HCT116 (cell line): ENCODE measurements at regions not wholly inside any gene's neighbourhood (a gene's known extent, or its start where the extent isn't known, plus 50 kb on each side); places are given as distances from the start of the nearest gene placed in this dataset.

ENCODE experiments used
- ATAC-seq: fragments of 200-7000 bp; cut with Tn5 transposase; 2 replicates; pipeline ENCODE4 v1.9.1; 2020; ENCODE audit warnings: mild to moderate bottlenecking, moderate library complexity
- BruUV-seq: library from RNA; stranded (reverse); fragments of 400-500 nt; replicated peaks from 2 replicates; lab custom pipeline; 2021; lab: Mats Ljungman, UMichigan
- CTCF ChIA-PET: fragments of 300-600 bp; sonication (Branson Sonifier 250); formaldehyde crosslinking; loops from one replicate; lab custom pipeline; 2021; ENCODE audit warnings: antibody characterized with exemption; lab: Charles Lee
- POLR2A ChIA-PET: fragments of 300-600, 350-600 bp; sonication (Branson Sonifier 250); formaldehyde crosslinking; loops from one replicate; lab custom pipeline; 2021; ENCODE audit warnings: antibody characterized with exemption; lab: Charles Lee
- RAD21 ChIA-PET, 2 experiments: fragments of 300-600 bp; sonication (Branson Sonifier 250); formaldehyde crosslinking; loops; one replicate each; lab custom pipeline; 2023; ENCODE audit warnings: low total read pairs in 2 of 2; ENCODE audit not compliant: uncharacterized antibody in 2 of 2, unreplicated experiment in 2 of 2, low non-redundant PET in 1 of 2; lab: Charles Lee
- DNase-seq: peaks from one replicate; pipeline ENCODE4 v3.0.0-alpha.2; 2010; ENCODE audit warnings: low read depth, low spot score
- H2AFZ ChIP-seq: fragments of 200-600 bp; shearing (Covaris generic), sonication (generic); 2 replicates; pipeline ENCODE4 v1.6.1; 2017; ENCODE audit warnings: low read depth, mixed run types, mixed read lengths, antibody characterized with exemption, low read length; ENCODE audit not compliant: poor library complexity, severe bottlenecking
- H3K27ac ChIP-seq: 2 replicates; pipeline ENCODE4 v1.5.1; 2012; ENCODE audit warnings: low read depth, low read length
- H3K27me3 ChIP-seq: fragments of 200-600 bp; sonication (generic); 2 replicates; pipeline ENCODE4 v1.6.1; 2016; ENCODE audit warnings: mixed run types, low read length, mixed read lengths; ENCODE audit not compliant: insufficient read depth
- H3K36me3 ChIP-seq, 2 experiments: fragments of 200-500 bp in 1 of 2; fragments of 200-600 bp in 1 of 2; sonication (Bioruptor generic) in 1 of 2; sonication (generic) in 1 of 2; 2 replicates each; pipeline versions ENCODE4 v1.5.1 to v1.6.1; 2014 to 2016; ENCODE audit warnings: low read length in 2 of 2, inconsistent platforms in 1 of 2, mixed read lengths in 1 of 2, mixed run types in 1 of 2; ENCODE audit not compliant: insufficient read depth in 2 of 2, control insufficient read depth in 1 of 2
- H3K4me1 ChIP-seq, 2 experiments: fragments of 200-600 bp in 1 of 2; sonication (generic) in 1 of 2; 2 replicates each; pipeline versions ENCODE4 v1.5.1 to v1.6.1; 2012 to 2017; ENCODE audit warnings: low read length in 2 of 2, inconsistent platforms in 1 of 2, mild to moderate bottlenecking in 1 of 2, mixed read lengths in 1 of 2, mixed run types in 1 of 2, moderate library complexity in 1 of 2; ENCODE audit not compliant: insufficient read depth in 2 of 2, control insufficient read depth in 1 of 2
- H3K4me2 ChIP-seq: fragments of 200-600 bp; sonication (generic); 2 replicates; pipeline ENCODE4 v1.6.1; 2017; ENCODE audit warnings: mixed run types, low read length, mixed read lengths
- H3K4me3 ChIP-seq, 2 experiments: fragments of 200-600 bp in 1 of 2; sonication (generic) in 1 of 2; replicated peaks in 1 of 2; 2 replicates each; pipeline ENCODE4 v1.5.1; 2011 to 2016; ENCODE audit warnings: low read length in 2 of 2, control low read depth in 1 of 2, low read depth in 1 of 2, mild to moderate bottlenecking in 1 of 2, mixed read lengths in 1 of 2, mixed run types in 1 of 2
- H3K79me2 ChIP-seq: fragments of 200-600 bp; sonication (generic); 2 replicates; pipeline ENCODE4 v1.6.1; 2017; ENCODE audit warnings: mild to moderate bottlenecking, mixed run types, low read length, moderate library complexity, mixed read lengths; ENCODE audit not compliant: insufficient read depth
- H3K9ac ChIP-seq: fragments of 200-600 bp; sonication (generic); 2 replicates; pipeline ENCODE4 v1.6.1; 2016; ENCODE audit warnings: low read length, mixed read lengths
- H3K9me2 ChIP-seq: fragments of 200-600 bp; sonication (generic), shearing (Covaris generic); 2 replicates; pipeline ENCODE4 v1.6.1; 2017; ENCODE audit warnings: mixed run types, mild to moderate bottlenecking, moderate library complexity; ENCODE audit not compliant: insufficient read depth
- H3K9me3 ChIP-seq, 2 experiments: fragments of 200-500 bp in 1 of 2; fragments of 200-600 bp in 1 of 2; sonication (Bioruptor generic) in 1 of 2; sonication (generic) in 1 of 2; 2 replicates each; pipeline ENCODE4 v1.6.1; 2014 to 2017; ENCODE audit warnings: low read length in 2 of 2, mixed read lengths in 2 of 2, inconsistent platforms in 1 of 2, low read depth in 1 of 2, mild to moderate bottlenecking in 1 of 2, mixed run types in 1 of 2, moderate library complexity in 1 of 2; ENCODE audit not compliant: control insufficient read depth in 1 of 2, insufficient read depth in 1 of 2
- H4K20me1 ChIP-seq: fragments of 200-600 bp; sonication (generic), shearing (Covaris generic); 2 replicates; pipeline ENCODE4 v1.6.1; 2017; ENCODE audit warnings: mixed run types, mild to moderate bottlenecking, moderate library complexity; ENCODE audit not compliant: insufficient read depth
- CTCF ChIP-seq, 3 experiments: fragments of 200-600 bp in 1 of 3; sonication (generic) in 1 of 3; IDR thresholded peaks in 2 of 3; conservative IDR thresholded peaks in 1 of 3; 2 replicates each; pipeline ENCODE4 v1.5.1; 2012 to 2017; ENCODE audit warnings: low read depth in 2 of 3, low read length in 2 of 3, antibody characterized with exemption in 1 of 3, borderline replicate concordance in 1 of 3, control low read depth in 1 of 3, mild to moderate bottlenecking in 1 of 3, mixed read lengths in 1 of 3, mixed run types in 1 of 3, moderate library complexity in 1 of 3; ENCODE audit not compliant: insufficient read depth in 1 of 3
- EGR1 ChIP-seq: IDR thresholded peaks from 2 replicates; pipeline ENCODE4 v1.6.1; 2012; ENCODE audit warnings: low read depth
- ELF1 ChIP-seq: IDR thresholded peaks from 2 replicates; pipeline ENCODE4 v1.6.1; 2012; ENCODE audit warnings: low read depth, borderline replicate concordance
- EZH2phosphoT487 ChIP-seq: fragments of 200-600 bp; IDR thresholded peaks from 2 replicates; pipeline ENCODE4 v1.6.1; 2018; ENCODE audit warnings: antibody characterized with exemption, borderline replicate concordance
- FOSL1 ChIP-seq: IDR thresholded peaks from 2 replicates; pipeline ENCODE4 v1.6.1; 2012; ENCODE audit warnings: low read depth
- JUND ChIP-seq: IDR thresholded peaks from 2 replicates; pipeline ENCODE4 v1.6.1; 2012
- POLR2AphosphoS5 ChIP-seq: IDR thresholded peaks from 2 replicates; pipeline ENCODE4 v1.6.1; 2011; ENCODE audit warnings: mild to moderate bottlenecking, low read depth, low read length, moderate library complexity
- RAD21 ChIP-seq: IDR thresholded peaks from 2 replicates; pipeline ENCODE4 v1.6.1; 2012; ENCODE audit warnings: low read depth, mild to moderate bottlenecking
- SRF ChIP-seq: IDR thresholded peaks from 2 replicates; pipeline ENCODE4 v1.6.1; 2012; ENCODE audit warnings: low read depth
- ZFX ChIP-seq: fragments of 450-650 bp; IDR thresholded peaks from 2 replicates; pipeline ENCODE4 v1.6.1; 2017
- ZNF274 ChIP-seq: fragments of 200-500 bp; sonication (Bioruptor generic); IDR thresholded peaks from 2 replicates; pipeline ENCODE4 v1.6.1; 2014; ENCODE audit warnings: mild to moderate bottlenecking, low read depth, low read length, inconsistent platforms
- intact Hi-C: fragments of 100-400 bp; cut with micrococcal nuclease; formaldehyde crosslinking; loops from 2 replicates; pipeline ENCODE4 v1.10.0; 2022
- TF ChIP-seq, protein P1 (sequence below): IDR thresholded peaks from 2 replicates; pipeline ENCODE4 v1.6.1; 2012
- TF ChIP-seq, protein P2 (sequence below): IDR thresholded peaks from 2 replicates; pipeline ENCODE4 v1.6.1; 2011; ENCODE audit warnings: mild to moderate bottlenecking, low read length, moderate library complexity; ENCODE audit not compliant: insufficient replicate concordance; ENCODE audit errors: extremely low read depth

DNA sequence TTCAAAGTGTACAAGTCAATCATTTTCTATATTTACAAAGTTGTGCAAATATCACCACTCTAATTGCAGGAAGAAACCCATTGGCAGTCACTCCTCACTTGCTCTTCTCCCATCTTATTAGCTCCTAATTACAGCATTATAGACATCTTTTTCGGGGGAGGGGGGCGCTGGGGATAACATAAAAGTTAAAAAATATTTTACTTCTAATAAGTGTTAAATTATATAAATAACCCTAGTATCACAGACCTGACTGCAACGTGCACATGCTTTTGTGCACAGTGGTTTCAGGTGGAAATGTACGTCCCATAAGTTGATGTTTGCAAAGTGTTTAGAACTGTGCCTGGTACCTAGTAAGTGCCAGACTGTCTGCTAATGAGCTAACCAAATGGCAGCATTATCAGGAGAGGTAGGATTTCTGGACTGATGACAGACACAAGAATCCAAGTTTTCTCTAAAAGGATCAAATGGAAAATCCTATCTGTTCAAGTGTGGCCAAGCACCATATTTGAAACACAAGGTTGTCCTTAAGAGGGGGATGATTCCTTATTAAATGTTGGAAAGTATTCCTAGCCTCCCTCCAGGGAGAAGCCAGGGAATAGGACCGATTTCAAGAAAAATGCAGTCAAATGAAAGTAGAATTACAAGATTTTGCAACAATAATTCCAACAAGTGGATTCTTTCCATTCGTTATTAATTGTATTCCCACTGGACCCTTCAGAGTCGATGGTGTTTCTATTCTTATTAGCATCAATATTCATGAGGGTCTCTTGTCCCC, 70.0 kb downstream of the ACKR3 start:
- ATAC-seq: no peak
- peaks cover 19% of the 10 kb centered on the region for H3K27me3 ChIP-seq
- intact Hi-C loops: no loop called here

More for the DNA sequence above, 70.0 kb downstream of the ACKR3 start:
- BruUV-seq: no TSS peak
- TF ChIP-seq EZH2phosphoT487 (no peak), RAD21 (no peak), ELF1 (no peak), POLR2AphosphoS5 (no peak), EGR1 (no peak), ZFX (no peak), SRF (no peak), JUND (no peak), FOSL1 (no peak), CTCF (IDR thresholded peaks at IDR 0.05 in 2 of 3, conservative IDR thresholded peaks at IDR 0.05 in 1 of 3; ENCODE audit: borderline replicate concordance in 1 of 3, insufficient read depth in 1 of 3, low read depth in 2 of 3, low read length in 2 of 3) (no peak), ZNF274 (no peak)
- TF ChIP-seq, protein P1, sequence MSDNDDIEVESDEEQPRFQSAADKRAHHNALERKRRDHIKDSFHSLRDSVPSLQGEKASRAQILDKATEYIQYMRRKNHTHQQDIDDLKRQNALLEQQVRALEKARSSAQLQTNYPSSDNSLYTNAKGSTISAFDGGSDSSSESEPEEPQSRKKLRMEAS: no peak
- TF ChIP-seq, protein P2, sequence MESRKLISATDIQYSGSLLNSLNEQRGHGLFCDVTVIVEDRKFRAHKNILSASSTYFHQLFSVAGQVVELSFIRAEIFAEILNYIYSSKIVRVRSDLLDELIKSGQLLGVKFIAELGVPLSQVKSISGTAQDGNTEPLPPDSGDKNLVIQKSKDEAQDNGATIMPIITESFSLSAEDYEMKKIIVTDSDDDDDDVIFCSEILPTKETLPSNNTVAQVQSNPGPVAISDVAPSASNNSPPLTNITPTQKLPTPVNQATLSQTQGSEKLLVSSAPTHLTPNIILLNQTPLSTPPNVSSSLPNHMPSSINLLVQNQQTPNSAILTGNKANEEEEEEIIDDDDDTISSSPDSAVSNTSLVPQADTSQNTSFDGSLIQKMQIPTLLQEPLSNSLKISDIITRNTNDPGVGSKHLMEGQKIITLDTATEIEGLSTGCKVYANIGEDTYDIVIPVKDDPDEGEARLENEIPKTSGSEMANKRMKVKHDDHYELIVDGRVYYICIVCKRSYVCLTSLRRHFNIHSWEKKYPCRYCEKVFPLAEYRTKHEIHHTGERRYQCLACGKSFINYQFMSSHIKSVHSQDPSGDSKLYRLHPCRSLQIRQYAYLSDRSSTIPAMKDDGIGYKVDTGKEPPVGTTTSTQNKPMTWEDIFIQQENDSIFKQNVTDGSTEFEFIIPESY: no peak
- no peak overlapping the region for H3K9ac ChIP-seq
- CTCF ChIA-PET: no interaction called here
- H3K4me1 ChIP-seq: peaks cover 3 to 9% of the 10 kb centered on the region in 2 experiments; a peak in 2 of 4 replicates
- H3K4me3 ChIP-seq: no peak overlapping the region
- H3K27ac ChIP-seq: no peak overlapping the region
- POLR2A ChIA-PET: no interaction called here
- no peaks in the 10 kb centered on the region for H4K20me1 ChIP-seq
- H3K4me2 ChIP-seq: no peak overlapping the region
- H3K79me2 ChIP-seq: no peaks in the 10 kb centered on the region
- H3K9me2 ChIP-seq: no peaks in the 10 kb centered on the region
- H3K9me3 ChIP-seq: no peaks in the 10 kb centered on the region
- no peaks in the 10 kb centered on the region for H3K36me3 ChIP-seq
- RAD21 ChIA-PET: no interaction called here
- H2AFZ ChIP-seq: no peak overlapping the region
- no peak for DNase-seq
